Coronary artery (tissue), 2 donors: ENCODE measurements at regions not wholly inside any gene's neighbourhood (a gene's known extent, or its start where the extent isn't known, plus 50 kb on each side); places are given as distances from the start of the nearest gene placed in this dataset.

Experiments used
- DNase-seq: peaks from one replicate; pipeline ENCODE4 v3.0.0-alpha.2; 2017; ENCODE audit warnings: low spot score
- H3K27ac ChIP-seq, 2 donors: fragments of 200-600 bp; sonication (generic); one replicate each; pipeline ENCODE4 v1.5.1; 2016 to 2019
- H3K4me3 ChIP-seq: fragments of 200-600 bp; sonication (generic); 2 replicates; pipeline ENCODE4 v1.5.1; 2016; ENCODE audit warnings: mild to moderate bottlenecking, moderate library complexity
- CTCF ChIP-seq: fragments of 200-600 bp; sonication (generic); IDR thresholded peaks from one replicate; pipeline ENCODE4 v1.5.1; 2019; ENCODE audit warnings: antibody characterized with exemption

DNA sequence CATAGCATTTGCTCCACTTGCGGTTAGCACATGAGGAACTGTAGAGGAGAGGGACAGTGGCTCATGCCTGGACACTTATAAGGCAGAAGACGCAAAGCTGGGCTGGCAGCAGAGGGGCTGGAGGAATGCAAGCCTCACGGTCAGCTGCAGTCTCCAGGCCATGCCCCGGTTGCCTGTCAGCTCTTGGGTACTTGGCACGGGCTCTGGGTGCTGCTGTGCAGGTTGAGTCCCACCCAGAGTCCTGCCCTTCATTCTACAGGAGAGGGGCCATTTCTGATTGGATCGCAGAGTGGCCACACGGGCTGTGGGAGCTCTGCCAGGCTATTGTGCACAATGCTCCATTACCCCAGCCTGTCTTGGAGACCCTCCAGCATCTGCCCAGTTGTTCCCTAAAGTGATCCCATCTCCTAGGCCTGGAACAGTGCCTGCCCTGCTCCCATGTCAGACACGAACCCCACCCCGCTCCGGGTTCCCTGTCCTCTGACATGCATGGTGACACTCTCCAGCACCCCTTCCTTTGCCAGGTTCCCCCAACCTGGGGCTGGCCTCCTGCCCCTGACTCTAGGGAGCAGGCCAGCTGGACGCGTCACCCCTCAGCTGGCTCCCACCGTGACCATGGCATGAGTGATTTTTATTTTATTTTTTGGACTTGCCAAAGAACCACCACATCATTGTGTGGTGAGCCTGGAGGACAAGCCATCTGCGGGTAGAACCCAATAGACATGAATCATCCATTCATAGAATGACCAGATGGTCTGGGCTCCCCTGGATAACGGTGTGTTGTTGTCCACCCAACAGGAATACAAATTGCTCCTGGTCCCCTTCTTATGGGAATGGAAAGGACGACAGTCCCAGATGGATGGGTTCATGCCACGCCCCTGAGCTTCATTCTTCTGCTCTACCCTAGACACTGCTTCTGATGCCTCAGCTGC, 51.0 kb upstream of the KLF13 start:
- no peak overlapping the region for H3K27ac ChIP-seq
- peak; percentile 64 for DNase-seq
- TF ChIP-seq CTCF = no peak
- H3K4me3 ChIP-seq = no peak overlapping the region

- DNase-seq = no peak
- H3K4me3 ChIP-seq = no peak overlapping the region
- TF ChIP-seq CTCF = no peak
- H3K27ac ChIP-seq = no peak overlapping the region
Measured at GRCh38 chr15:31276596-31277298, 49.9 kb upstream of the KLF13 start.
